Ovary (tissue), 3 donors: ENCODE measurements at regions not wholly inside any gene's neighbourhood (a gene's known extent, or its start where the extent isn't known, plus 50 kb on each side); places are given as distances from the start of the nearest gene placed in this dataset.
"Not testable (repeated sequence)": the region's sequence is repeated elsewhere in the genome, so short reads cannot be mapped to it uniquely, and the experiment has no call there.

Experiments used
- CTCF ChIP-seq, 3 donors: fragments of 450-650 bp in 2 of 3; fragments of 200-600 bp in 1 of 3; IDR thresholded peaks; one replicate each; pipeline versions ENCODE4 v1.5.1 to v1.8.0; 2016 to 2022; ENCODE audit warnings: antibody characterized with exemption in 3 of 3, mild to moderate bottlenecking in 1 of 3
- EP300 ChIP-seq: sonication (generic); formaldehyde crosslinking; IDR thresholded peaks from one replicate; pipeline ENCODE4 v1.6.1; 2017; ENCODE audit warnings: antibody characterized with exemption
- donor health status: DM: no; HTN: no; CAD: no.

GRCh38 chr15:20401058-20401457, 140.5 kb downstream of the GOLGA6L6 start:
- TF ChIP-seq CTCF (IDR thresholded peaks at IDR 0.05); EP300: not testable (repeated sequence)
